ENCODE measurements at regions not wholly inside any gene's neighbourhood (a gene's known extent, or its start where the extent isn't known, plus 50 kb on each side); places are given as distances from the start of the nearest gene placed in this dataset.

DNA sequence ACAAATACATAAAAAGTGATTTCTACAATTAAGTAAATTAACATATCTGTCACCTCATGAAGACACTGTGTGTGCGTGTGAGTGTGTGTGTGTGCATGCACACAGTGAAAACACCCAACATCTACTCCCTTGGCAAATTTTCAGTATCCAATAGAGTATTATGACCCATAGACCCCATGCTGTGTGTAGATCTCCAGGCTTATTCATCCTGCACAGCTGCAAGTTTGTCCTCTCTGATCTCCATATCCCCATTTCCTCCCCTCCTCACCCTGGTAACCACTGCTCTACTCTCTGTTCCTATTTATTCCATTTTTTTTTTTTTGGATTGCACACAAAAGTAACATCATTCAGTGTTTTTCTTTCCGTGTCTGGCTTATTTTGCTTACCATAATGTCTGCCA, 391.0 kb downstream of the SOX11 start (continued):
- TF ChIP-seq, protein P1, sequence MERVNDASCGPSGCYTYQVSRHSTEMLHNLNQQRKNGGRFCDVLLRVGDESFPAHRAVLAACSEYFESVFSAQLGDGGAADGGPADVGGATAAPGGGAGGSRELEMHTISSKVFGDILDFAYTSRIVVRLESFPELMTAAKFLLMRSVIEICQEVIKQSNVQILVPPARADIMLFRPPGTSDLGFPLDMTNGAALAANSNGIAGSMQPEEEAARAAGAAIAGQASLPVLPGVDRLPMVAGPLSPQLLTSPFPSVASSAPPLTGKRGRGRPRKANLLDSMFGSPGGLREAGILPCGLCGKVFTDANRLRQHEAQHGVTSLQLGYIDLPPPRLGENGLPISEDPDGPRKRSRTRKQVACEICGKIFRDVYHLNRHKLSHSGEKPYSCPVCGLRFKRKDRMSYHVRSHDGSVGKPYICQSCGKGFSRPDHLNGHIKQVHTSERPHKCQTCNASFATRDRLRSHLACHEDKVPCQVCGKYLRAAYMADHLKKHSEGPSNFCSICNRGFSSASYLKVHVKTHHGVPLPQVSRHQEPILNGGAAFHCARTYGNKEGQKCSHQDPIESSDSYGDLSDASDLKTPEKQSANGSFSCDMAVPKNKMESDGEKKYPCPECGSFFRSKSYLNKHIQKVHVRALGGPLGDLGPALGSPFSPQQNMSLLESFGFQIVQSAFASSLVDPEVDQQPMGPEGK (CRISPR knock-in tag; IDR thresholded peaks at IDR 0.05; ENCODE audit: borderline replicate concordance), result no peak
- TF ChIP-seq ZNF565 (CRISPR knock-in tag; conservative IDR thresholded peaks at IDR 0.05; ENCODE audit: low read depth) (no peak), TCF4 (CRISPR knock-in tag; IDR thresholded peaks at IDR 0.05; ENCODE audit: borderline replicate concordance) (no peak), SNAI2 (CRISPR knock-in tag; IDR thresholded peaks at IDR 0.05) (no peak), ISL1 (CRISPR knock-in tag; IDR thresholded peaks at IDR 0.05) (no peak), ESRRG (CRISPR knock-in tag; IDR thresholded peaks at IDR 0.05) (no peak), RARB (CRISPR knock-in tag; IDR thresholded peaks at IDR 0.05) (no peak), ZNF70 (CRISPR knock-in tag; IDR thresholded peaks at IDR 0.05) (no peak)

DNA sequence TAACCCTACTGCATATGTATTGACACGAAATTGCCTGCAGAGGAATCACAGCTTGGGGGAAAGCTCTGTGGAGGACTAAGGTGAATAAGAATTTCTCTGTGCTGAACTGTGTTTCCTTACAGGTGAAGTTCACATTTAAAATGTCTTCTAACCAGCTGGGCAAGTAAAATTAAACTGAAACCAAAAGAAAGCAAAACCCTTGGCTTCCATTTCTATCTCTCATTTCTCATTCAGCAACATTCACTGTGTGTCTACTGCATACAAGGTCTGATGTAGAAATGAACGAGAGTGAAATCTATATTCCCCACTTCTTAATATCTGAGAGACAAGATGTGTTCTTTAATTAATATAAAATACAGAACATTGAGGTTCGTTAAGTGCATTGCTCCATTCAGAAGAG, 397.3 kb downstream of the SOX11 start:
- no peak for ATAC-seq

DNA sequence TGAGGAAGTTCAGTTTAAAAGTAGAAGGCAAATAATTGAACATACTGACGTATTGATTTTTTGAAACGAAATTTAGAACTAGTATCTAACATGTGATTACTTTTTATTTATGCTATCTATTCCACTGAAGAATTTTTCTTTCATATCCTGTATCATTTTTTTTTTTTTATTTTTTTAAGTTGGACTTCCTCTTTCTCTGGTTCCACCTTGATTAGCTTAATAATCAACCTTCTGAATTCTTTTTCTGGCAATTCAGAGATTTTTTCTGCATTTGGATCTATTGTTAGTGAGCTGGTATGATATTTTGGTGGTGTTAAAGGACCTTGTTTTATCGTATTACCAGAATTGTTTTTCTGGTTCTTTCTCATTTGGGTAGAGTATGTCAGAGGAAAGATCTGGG, 411.2 kb downstream of the SOX11 start:
- no peak for ATAC-seq
- TF ChIP-seq ISL1 (CRISPR knock-in tag; IDR thresholded peaks at IDR 0.05) (no peak), ARNTL (CRISPR knock-in tag; IDR thresholded peaks at IDR 0.05; ENCODE audit: borderline replicate concordance, low read depth) (no peak), ESRRG (CRISPR knock-in tag; IDR thresholded peaks at IDR 0.05) (no peak), BACH2 (CRISPR knock-in tag; IDR thresholded peaks at IDR 0.05; ENCODE audit: borderline replicate concordance) (no peak), CSDC2 (CRISPR knock-in tag; IDR thresholded peaks at IDR 0.05) (no peak), GLIS3 (CRISPR knock-in tag; IDR thresholded peaks at IDR 0.05) (no peak), ZFP30 (CRISPR knock-in tag; IDR thresholded peaks at IDR 0.05) (no peak)
- TF ChIP-seq, protein P2, sequence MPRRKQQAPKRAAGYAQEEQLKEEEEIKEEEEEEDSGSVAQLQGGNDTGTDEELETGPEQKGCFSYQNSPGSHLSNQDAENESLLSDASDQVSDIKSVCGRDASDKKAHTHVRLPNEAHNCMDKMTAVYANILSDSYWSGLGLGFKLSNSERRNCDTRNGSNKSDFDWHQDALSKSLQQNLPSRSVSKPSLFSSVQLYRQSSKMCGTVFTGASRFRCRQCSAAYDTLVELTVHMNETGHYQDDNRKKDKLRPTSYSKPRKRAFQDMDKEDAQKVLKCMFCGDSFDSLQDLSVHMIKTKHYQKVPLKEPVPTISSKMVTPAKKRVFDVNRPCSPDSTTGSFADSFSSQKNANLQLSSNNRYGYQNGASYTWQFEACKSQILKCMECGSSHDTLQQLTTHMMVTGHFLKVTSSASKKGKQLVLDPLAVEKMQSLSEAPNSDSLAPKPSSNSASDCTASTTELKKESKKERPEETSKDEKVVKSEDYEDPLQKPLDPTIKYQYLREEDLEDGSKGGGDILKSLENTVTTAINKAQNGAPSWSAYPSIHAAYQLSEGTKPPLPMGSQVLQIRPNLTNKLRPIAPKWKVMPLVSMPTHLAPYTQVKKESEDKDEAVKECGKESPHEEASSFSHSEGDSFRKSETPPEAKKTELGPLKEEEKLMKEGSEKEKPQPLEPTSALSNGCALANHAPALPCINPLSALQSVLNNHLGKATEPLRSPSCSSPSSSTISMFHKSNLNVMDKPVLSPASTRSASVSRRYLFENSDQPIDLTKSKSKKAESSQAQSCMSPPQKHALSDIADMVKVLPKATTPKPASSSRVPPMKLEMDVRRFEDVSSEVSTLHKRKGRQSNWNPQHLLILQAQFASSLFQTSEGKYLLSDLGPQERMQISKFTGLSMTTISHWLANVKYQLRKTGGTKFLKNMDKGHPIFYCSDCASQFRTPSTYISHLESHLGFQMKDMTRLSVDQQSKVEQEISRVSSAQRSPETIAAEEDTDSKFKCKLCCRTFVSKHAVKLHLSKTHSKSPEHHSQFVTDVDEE (CRISPR knock-in tag; IDR thresholded peaks at IDR 0.05), result no peak
- TF ChIP-seq, protein P3, sequence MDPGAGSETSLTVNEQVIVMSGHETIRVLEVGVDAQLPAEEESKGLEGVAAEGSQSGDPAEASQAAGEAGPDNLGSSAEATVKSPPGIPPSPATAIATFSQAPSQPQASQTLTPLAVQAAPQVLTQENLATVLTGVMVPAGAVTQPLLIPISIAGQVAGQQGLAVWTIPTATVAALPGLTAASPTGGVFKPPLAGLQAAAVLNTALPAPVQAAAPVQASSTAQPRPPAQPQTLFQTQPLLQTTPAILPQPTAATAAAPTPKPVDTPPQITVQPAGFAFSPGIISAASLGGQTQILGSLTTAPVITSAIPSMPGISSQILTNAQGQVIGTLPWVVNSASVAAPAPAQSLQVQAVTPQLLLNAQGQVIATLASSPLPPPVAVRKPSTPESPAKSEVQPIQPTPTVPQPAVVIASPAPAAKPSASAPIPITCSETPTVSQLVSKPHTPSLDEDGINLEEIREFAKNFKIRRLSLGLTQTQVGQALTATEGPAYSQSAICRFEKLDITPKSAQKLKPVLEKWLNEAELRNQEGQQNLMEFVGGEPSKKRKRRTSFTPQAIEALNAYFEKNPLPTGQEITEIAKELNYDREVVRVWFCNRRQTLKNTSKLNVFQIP (CRISPR knock-in tag; IDR thresholded peaks at IDR 0.05; ENCODE audit: borderline replicate concordance, low read depth), result no peak

More for the DNA sequence above, 397.3 kb downstream of the SOX11 start:
- TF ChIP-seq, protein P2 (CRISPR knock-in tag; IDR thresholded peaks at IDR 0.05), result no peak
- no peak for TF ChIP-seq TOX (CRISPR knock-in tag; IDR thresholded peaks at IDR 0.05; ENCODE audit: borderline replicate concordance)

DNA sequence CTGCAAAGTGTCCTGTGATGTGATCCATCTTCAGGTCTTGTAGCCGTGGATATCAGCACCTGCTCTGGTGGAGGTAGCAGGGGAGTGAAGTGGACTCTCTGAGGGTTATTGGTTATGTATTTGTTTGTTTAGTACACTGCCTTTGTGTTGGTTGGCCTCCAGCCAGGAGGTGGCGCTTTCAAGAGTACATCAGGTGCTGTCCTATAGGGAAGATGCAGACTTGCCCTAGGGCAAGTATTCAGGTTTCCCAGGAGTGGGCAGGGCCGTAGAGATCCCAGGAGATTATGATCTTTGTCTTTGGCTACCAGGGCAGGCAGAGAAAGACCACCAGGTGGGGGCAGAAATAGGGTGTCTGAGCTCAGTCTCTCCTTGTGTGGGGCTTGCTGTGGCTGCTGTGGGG, 411.8 kb downstream of the SOX11 start:
- TF ChIP-seq ISL1 (CRISPR knock-in tag; IDR thresholded peaks at IDR 0.05) (no peak), ARNTL (CRISPR knock-in tag; IDR thresholded peaks at IDR 0.05; ENCODE audit: borderline replicate concordance, low read depth) (no peak), BACH2 (CRISPR knock-in tag; IDR thresholded peaks at IDR 0.05; ENCODE audit: borderline replicate concordance) (no peak), OSR1 (CRISPR knock-in tag; IDR thresholded peaks at IDR 0.05) (no peak), PPARA (CRISPR knock-in tag; IDR thresholded peaks at IDR 0.05; ENCODE audit: borderline replicate concordance) (no peak), ZFP3 (CRISPR knock-in tag; IDR thresholded peaks at IDR 0.05) (no peak), ZNF70 (CRISPR knock-in tag; IDR thresholded peaks at IDR 0.05) (no peak), TCF4 (CRISPR knock-in tag; IDR thresholded peaks at IDR 0.05; ENCODE audit: borderline replicate concordance) (no peak), RARB (CRISPR knock-in tag; IDR thresholded peaks at IDR 0.05) (no peak), CSDC2 (CRISPR knock-in tag; IDR thresholded peaks at IDR 0.05) (no peak)
- TF ChIP-seq, protein P1 (CRISPR knock-in tag; IDR thresholded peaks at IDR 0.05; ENCODE audit: borderline replicate concordance), result no peak
- TF ChIP-seq, protein P2 (CRISPR knock-in tag; IDR thresholded peaks at IDR 0.05), result no peak
- no peak for ATAC-seq

Measured in SK-N-SH treated with all-trans-retinoic acid at 6 μM for 48 hours (cell line).